ENCODE measurements at regions not wholly inside any gene's neighbourhood (a gene's known extent, or its start where the extent isn't known, plus 50 kb on each side); places are given as distances from the start of the nearest gene placed in this dataset.

GRCh38 chr9:81476813-81477490 lies 212.4 kb downstream of the TLE1 start:
- ATAC-seq (replicated peaks; ENCODE audit: extremely low read depth, poor library complexity, severe bottlenecking) (no peak), DNase-seq (ENCODE audit: low spot score in 2 of 2) (no peak)
- Mint-ChIP-seq H3K4me3 (no peak overlapping the region), H3K4me1 (no peaks in the 10 kb centered on the region), H3K9me3 (peaks cover 7% of the 10 kb centered on the region), H3K27me3 (no peaks in the 10 kb centered on the region), H3K27ac (ENCODE audit: low read depth) (no peak overlapping the region), H3K36me3 (ENCODE audit: insufficient read depth) (no peaks in the 10 kb centered on the region)

- H3K27me3 Mint-ChIP-seq: no peaks in the 10 kb centered on the region
- peaks cover 7% of the 10 kb centered on the region for H3K9me3 Mint-ChIP-seq
- H3K27ac Mint-ChIP-seq (ENCODE audit: low read depth): no peak overlapping the region
- H3K36me3 Mint-ChIP-seq (ENCODE audit: insufficient read depth): no peaks in the 10 kb centered on the region
- DNase-seq (ENCODE audit: low spot score in 2 of 2) (no peak), ATAC-seq (replicated peaks; ENCODE audit: extremely low read depth, poor library complexity, severe bottlenecking) (no peak)
- no peaks in the 10 kb centered on the region for H3K4me1 Mint-ChIP-seq
- H3K4me3 Mint-ChIP-seq: no peak overlapping the region
These were observed 214.6 kb downstream of the TLE1 start for GRCh38 chr9:81474792-81475191.

GRCh38 chr9:81474125-81474524 lies 215.2 kb downstream of the TLE1 start:
- Mint-ChIP-seq H3K27ac (ENCODE audit: low read depth) (no peak overlapping the region), H3K4me3 (no peak overlapping the region), H3K4me1 (no peaks in the 10 kb centered on the region), H3K9me3 (peaks cover 7% of the 10 kb centered on the region), H3K27me3 (no peaks in the 10 kb centered on the region), H3K36me3 (ENCODE audit: insufficient read depth) (no peaks in the 10 kb centered on the region)
- DNase-seq (ENCODE audit: low spot score in 2 of 2) (no peak), ATAC-seq (replicated peaks; ENCODE audit: extremely low read depth, poor library complexity, severe bottlenecking) (no peak)

GRCh38 chr9:81473708-81474107 lies 215.6 kb downstream of the TLE1 start:
- Mint-ChIP-seq H3K27ac (ENCODE audit: low read depth) (no peak overlapping the region), H3K27me3 (no peaks in the 10 kb centered on the region), H3K36me3 (ENCODE audit: insufficient read depth) (no peaks in the 10 kb centered on the region), H3K9me3 (peaks cover 7% of the 10 kb centered on the region), H3K4me1 (no peaks in the 10 kb centered on the region), H3K4me3 (no peak overlapping the region)
- no peak for ATAC-seq (replicated peaks; ENCODE audit: extremely low read depth, poor library complexity, severe bottlenecking)
- no peak for DNase-seq (ENCODE audit: low spot score in 2 of 2)

- no peak overlapping the region for H3K27ac Mint-ChIP-seq (ENCODE audit: low read depth)
- no peaks in the 10 kb centered on the region for H3K36me3 Mint-ChIP-seq (ENCODE audit: insufficient read depth)
- no peak overlapping the region for H3K4me3 Mint-ChIP-seq
- no peaks in the 10 kb centered on the region for H3K4me1 Mint-ChIP-seq
- H3K27me3 Mint-ChIP-seq: no peaks in the 10 kb centered on the region
- DNase-seq (ENCODE audit: low spot score in 2 of 2) (no peak), ATAC-seq (replicated peaks; ENCODE audit: extremely low read depth, poor library complexity, severe bottlenecking) (no peak)
- peaks cover 7% of the 10 kb centered on the region for H3K9me3 Mint-ChIP-seq
These were observed 216.1 kb downstream of the TLE1 start for GRCh38 chr9:81473206-81473605.

- no peak for DNase-seq (ENCODE audit: low spot score in 2 of 2)
These were observed 216.6 kb downstream of the TLE1 start for GRCh38 chr9:81472701-81473100.

GRCh38 chr9:81470864-81471263 lies 218.5 kb downstream of the TLE1 start:
- H3K36me3 Mint-ChIP-seq (ENCODE audit: insufficient read depth): peaks cover 2% of the 10 kb centered on the region
- H3K4me1 Mint-ChIP-seq: no peaks in the 10 kb centered on the region
- no peak overlapping the region for H3K27ac Mint-ChIP-seq (ENCODE audit: low read depth)
- H3K27me3 Mint-ChIP-seq: no peaks in the 10 kb centered on the region
- H3K9me3 Mint-ChIP-seq: peaks cover 13% of the 10 kb centered on the region
- H3K4me3 Mint-ChIP-seq: no peak overlapping the region
- no peak for DNase-seq (ENCODE audit: low spot score in 2 of 2)
- ATAC-seq (replicated peaks; ENCODE audit: extremely low read depth, poor library complexity, severe bottlenecking): no peak

More at GRCh38 chr9:81472701-81473100, 216.6 kb downstream of the TLE1 start:
- H3K36me3 Mint-ChIP-seq (ENCODE audit: insufficient read depth): no peaks in the 10 kb centered on the region
- no peaks in the 10 kb centered on the region for H3K27me3 Mint-ChIP-seq
- no peaks in the 10 kb centered on the region for H3K4me1 Mint-ChIP-seq
- H3K27ac Mint-ChIP-seq (ENCODE audit: low read depth): no peak overlapping the region
- peaks cover 7% of the 10 kb centered on the region for H3K9me3 Mint-ChIP-seq
- H3K4me3 Mint-ChIP-seq: no peak overlapping the region
- ATAC-seq (replicated peaks; ENCODE audit: extremely low read depth, poor library complexity, severe bottlenecking): no peak

- Mint-ChIP-seq H3K27ac (ENCODE audit: low read depth) (no peak overlapping the region), H3K27me3 (no peaks in the 10 kb centered on the region), H3K4me1 (no peaks in the 10 kb centered on the region), H3K36me3 (ENCODE audit: insufficient read depth) (peaks cover 2% of the 10 kb centered on the region), H3K9me3 (peaks cover 6% of the 10 kb centered on the region), H3K4me3 (no peak overlapping the region)
- no peak for ATAC-seq (replicated peaks; ENCODE audit: extremely low read depth, poor library complexity, severe bottlenecking)
- DNase-seq (ENCODE audit: low spot score in 2 of 2): no peak
These were observed 221.2 kb downstream of the TLE1 start for GRCh38 chr9:81468084-81468595.

- Mint-ChIP-seq H3K9me3 (peaks cover 6% of the 10 kb centered on the region), H3K4me3 (no peak overlapping the region), H3K36me3 (ENCODE audit: insufficient read depth) (peaks cover 2% of the 10 kb centered on the region), H3K27ac (ENCODE audit: low read depth) (no peak overlapping the region), H3K27me3 (no peaks in the 10 kb centered on the region), H3K4me1 (no peaks in the 10 kb centered on the region)
- ATAC-seq (replicated peaks; ENCODE audit: extremely low read depth, poor library complexity, severe bottlenecking): no peak
- DNase-seq (ENCODE audit: low spot score in 2 of 2): no peak
These were observed 222.4 kb downstream of the TLE1 start for GRCh38 chr9:81466981-81467380.

- Mint-ChIP-seq H3K27me3 (no peaks in the 10 kb centered on the region), H3K4me1 (no peaks in the 10 kb centered on the region), H3K27ac (ENCODE audit: low read depth) (no peak overlapping the region), H3K36me3 (ENCODE audit: insufficient read depth) (peaks cover 2% of the 10 kb centered on the region), H3K4me3 (no peak overlapping the region), H3K9me3 (peaks cover 6% of the 10 kb centered on the region)
- DNase-seq (ENCODE audit: low spot score in 2 of 2) (no peak), ATAC-seq (replicated peaks; ENCODE audit: extremely low read depth, poor library complexity, severe bottlenecking) (no peak)
These were observed 223.8 kb downstream of the TLE1 start for GRCh38 chr9:81465468-81466011.

- Mint-ChIP-seq H3K9me3 (peaks cover 13% of the 10 kb centered on the region), H3K36me3 (ENCODE audit: insufficient read depth) (peaks cover 2% of the 10 kb centered on the region), H3K4me3 (no peak overlapping the region), H3K27me3 (no peaks in the 10 kb centered on the region), H3K4me1 (no peaks in the 10 kb centered on the region), H3K27ac (ENCODE audit: low read depth) (no peak overlapping the region)
- no peak for DNase-seq (ENCODE audit: low spot score in 2 of 2)
- no peak for ATAC-seq (replicated peaks; ENCODE audit: extremely low read depth, poor library complexity, severe bottlenecking)
These were observed 226.5 kb downstream of the TLE1 start for GRCh38 chr9:81462801-81463200.

GRCh38 chr9:81461196-81461595 lies 228.2 kb downstream of the TLE1 start:
- Mint-ChIP-seq H3K4me3 (no peak overlapping the region), H3K27me3 (no peaks in the 10 kb centered on the region), H3K27ac (ENCODE audit: low read depth) (no peak overlapping the region), H3K4me1 (no peaks in the 10 kb centered on the region), H3K36me3 (ENCODE audit: insufficient read depth) (no peaks in the 10 kb centered on the region), H3K9me3 (peaks cover 7% of the 10 kb centered on the region)
- DNase-seq (ENCODE audit: low spot score in 2 of 2) (no peak), ATAC-seq (replicated peaks; ENCODE audit: extremely low read depth, poor library complexity, severe bottlenecking) (no peak)

- Mint-ChIP-seq H3K4me1 (no peaks in the 10 kb centered on the region), H3K36me3 (ENCODE audit: insufficient read depth) (no peaks in the 10 kb centered on the region), H3K27ac (ENCODE audit: low read depth) (no peak overlapping the region), H3K27me3 (no peaks in the 10 kb centered on the region), H3K9me3 (peaks cover 7% of the 10 kb centered on the region), H3K4me3 (no peak overlapping the region)
- ATAC-seq (replicated peaks; ENCODE audit: extremely low read depth, poor library complexity, severe bottlenecking) (no peak), DNase-seq (ENCODE audit: low spot score in 2 of 2) (no peak)
These were observed 228.7 kb downstream of the TLE1 start for GRCh38 chr9:81460693-81461092.

Data from central memory CD8-positive, alpha-beta T cell (primary cell).